ENCODE measurements at regions not wholly inside any gene's neighbourhood (a gene's known extent, or its start where the extent isn't known, plus 50 kb on each side); places are given as distances from the start of the nearest gene placed in this dataset.

- TF ChIP-seq ZBTB40 (IDR thresholded peaks at IDR 0.05) = no peak
- TF ChIP-seq ZBTB40 (CRISPR knock-in tag; IDR thresholded peaks at IDR 0.05) = no peak
- no peak for TF ChIP-seq PML (IDR thresholded peaks at IDR 0.05; ENCODE audit: low read length)
These were observed 123.5 kb downstream of the INHBB start (continued) for GRCh38 chr2:120469426-120469825.
